HL-60 (cell line): ENCODE measurements at regions not wholly inside any gene's neighbourhood (a gene's known extent, or its start where the extent isn't known, plus 50 kb on each side); places are given as distances from the start of the nearest gene placed in this dataset.

Experiments used
- POLR2AphosphoS5 ChIP-seq: IDR thresholded peaks from 2 replicates; pipeline ENCODE4 v1.6.1; 2012; ENCODE audit warnings: low read depth
- TF ChIP-seq, protein P1 (sequence below): IDR thresholded peaks from one replicate; pipeline ENCODE4 v1.5.1; 2011; ENCODE audit warnings: low read length, control low read depth, inconsistent platforms; ENCODE audit not compliant: insufficient read depth
- TF ChIP-seq, protein P2 (sequence below): IDR thresholded peaks from 2 replicates; pipeline ENCODE4 v1.6.1; 2012; ENCODE audit warnings: low read depth; ENCODE audit not compliant: insufficient replicate concordance

DNA sequence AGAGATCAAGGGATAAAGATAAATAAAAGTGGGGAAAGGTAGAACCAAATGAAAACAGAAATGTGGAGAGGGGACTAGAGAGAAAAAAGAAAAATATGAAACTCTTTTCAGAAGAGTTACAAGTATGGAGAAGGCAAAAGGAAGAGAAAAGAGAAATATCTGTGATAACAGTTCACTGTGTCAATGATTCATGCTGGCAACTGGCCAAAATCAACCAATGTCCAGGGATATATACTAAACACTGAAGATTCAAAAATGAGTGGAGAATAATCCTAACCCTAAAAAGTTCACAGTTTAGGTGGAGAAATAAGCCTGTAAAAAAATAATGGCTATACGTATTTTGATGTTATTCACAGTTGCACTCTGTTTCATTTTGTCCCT, 372.3 kb upstream of the KITLG start:
- TF ChIP-seq, protein P1, sequence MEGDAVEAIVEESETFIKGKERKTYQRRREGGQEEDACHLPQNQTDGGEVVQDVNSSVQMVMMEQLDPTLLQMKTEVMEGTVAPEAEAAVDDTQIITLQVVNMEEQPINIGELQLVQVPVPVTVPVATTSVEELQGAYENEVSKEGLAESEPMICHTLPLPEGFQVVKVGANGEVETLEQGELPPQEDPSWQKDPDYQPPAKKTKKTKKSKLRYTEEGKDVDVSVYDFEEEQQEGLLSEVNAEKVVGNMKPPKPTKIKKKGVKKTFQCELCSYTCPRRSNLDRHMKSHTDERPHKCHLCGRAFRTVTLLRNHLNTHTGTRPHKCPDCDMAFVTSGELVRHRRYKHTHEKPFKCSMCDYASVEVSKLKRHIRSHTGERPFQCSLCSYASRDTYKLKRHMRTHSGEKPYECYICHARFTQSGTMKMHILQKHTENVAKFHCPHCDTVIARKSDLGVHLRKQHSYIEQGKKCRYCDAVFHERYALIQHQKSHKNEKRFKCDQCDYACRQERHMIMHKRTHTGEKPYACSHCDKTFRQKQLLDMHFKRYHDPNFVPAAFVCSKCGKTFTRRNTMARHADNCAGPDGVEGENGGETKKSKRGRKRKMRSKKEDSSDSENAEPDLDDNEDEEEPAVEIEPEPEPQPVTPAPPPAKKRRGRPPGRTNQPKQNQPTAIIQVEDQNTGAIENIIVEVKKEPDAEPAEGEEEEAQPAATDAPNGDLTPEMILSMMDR = no peak
- TF ChIP-seq POLR2AphosphoS5 = no peak
- TF ChIP-seq, protein P2, sequence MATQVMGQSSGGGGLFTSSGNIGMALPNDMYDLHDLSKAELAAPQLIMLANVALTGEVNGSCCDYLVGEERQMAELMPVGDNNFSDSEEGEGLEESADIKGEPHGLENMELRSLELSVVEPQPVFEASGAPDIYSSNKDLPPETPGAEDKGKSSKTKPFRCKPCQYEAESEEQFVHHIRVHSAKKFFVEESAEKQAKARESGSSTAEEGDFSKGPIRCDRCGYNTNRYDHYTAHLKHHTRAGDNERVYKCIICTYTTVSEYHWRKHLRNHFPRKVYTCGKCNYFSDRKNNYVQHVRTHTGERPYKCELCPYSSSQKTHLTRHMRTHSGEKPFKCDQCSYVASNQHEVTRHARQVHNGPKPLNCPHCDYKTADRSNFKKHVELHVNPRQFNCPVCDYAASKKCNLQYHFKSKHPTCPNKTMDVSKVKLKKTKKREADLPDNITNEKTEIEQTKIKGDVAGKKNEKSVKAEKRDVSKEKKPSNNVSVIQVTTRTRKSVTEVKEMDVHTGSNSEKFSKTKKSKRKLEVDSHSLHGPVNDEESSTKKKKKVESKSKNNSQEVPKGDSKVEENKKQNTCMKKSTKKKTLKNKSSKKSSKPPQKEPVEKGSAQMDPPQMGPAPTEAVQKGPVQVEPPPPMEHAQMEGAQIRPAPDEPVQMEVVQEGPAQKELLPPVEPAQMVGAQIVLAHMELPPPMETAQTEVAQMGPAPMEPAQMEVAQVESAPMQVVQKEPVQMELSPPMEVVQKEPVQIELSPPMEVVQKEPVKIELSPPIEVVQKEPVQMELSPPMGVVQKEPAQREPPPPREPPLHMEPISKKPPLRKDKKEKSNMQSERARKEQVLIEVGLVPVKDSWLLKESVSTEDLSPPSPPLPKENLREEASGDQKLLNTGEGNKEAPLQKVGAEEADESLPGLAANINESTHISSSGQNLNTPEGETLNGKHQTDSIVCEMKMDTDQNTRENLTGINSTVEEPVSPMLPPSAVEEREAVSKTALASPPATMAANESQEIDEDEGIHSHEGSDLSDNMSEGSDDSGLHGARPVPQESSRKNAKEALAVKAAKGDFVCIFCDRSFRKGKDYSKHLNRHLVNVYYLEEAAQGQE = no peak
